Thyroid gland (tissue), 4 donors: ENCODE measurements at regions not wholly inside any gene's neighbourhood (a gene's known extent, or its start where the extent isn't known, plus 50 kb on each side); places are given as distances from the start of the nearest gene placed in this dataset.

Source experiments
- DNase-seq, 2 donors: peaks; one replicate each; pipeline ENCODE4 v3.0.0-alpha.2; 2019
- H3K27ac ChIP-seq, 3 donors: fragments of 200-600 bp; sonication (generic); 1 replicate in 2 of 3; 2 replicates in 1 of 3; pipeline ENCODE4 v1.5.1; 2016 to 2019; ENCODE audit warnings: mild to moderate bottlenecking in 1 of 3, moderate library complexity in 1 of 3
- H3K27me3 ChIP-seq: fragments of 200-600 bp; sonication (generic); one replicate; pipeline ENCODE4 v1.5.1; 2019
- H3K36me3 ChIP-seq, 2 donors: fragments of 200-600 bp; sonication (generic); one replicate each; pipeline ENCODE4 v1.5.1; 2016 to 2019
- H3K4me1 ChIP-seq, 2 donors: fragments of 200-600 bp; sonication (generic); one replicate each; pipeline ENCODE4 v1.5.1; 2017 to 2019
- H3K4me3 ChIP-seq, 3 donors: fragments of 200-600 bp; sonication (generic); replicated peaks in 1 of 3; 1 replicate in 2 of 3; 2 replicates in 1 of 3; pipeline ENCODE4 v1.5.1; 2016; ENCODE audit warnings: mild to moderate bottlenecking in 1 of 3
- H3K9me3 ChIP-seq: fragments of 200-600 bp; sonication (generic); one replicate; pipeline ENCODE4 v1.5.1; 2017
- POLR2A ChIP-seq, 2 donors: fragments of 450-650 bp; IDR thresholded peaks; one replicate each; pipeline ENCODE4 v1.6.1; 2017; ENCODE audit warnings: antibody characterized with exemption in 2 of 2, mild to moderate bottlenecking in 2 of 2, moderate library complexity in 1 of 2
- WGBS, 2 donors: methylation state at CpG; one replicate each; pipeline ENCODE4 v1.1.5; 2017; 5-methylcytosine and 5-hydroxymethylcytosine counted together
- intact Hi-C: fragments of 100-400 bp; cut with DNase I; formaldehyde crosslinking; loops from one replicate; pipeline ENCODE4 v1.15.1; 2023
- TF ChIP-seq, protein P1 (sequence below), 6 experiments: fragments of 200-600 bp in 3 of 6; fragments of 450-650 bp in 3 of 6; sonication (generic) in 3 of 6; IDR thresholded peaks; one replicate each; pipeline ENCODE4 v1.5.1; 2016 to 2019; ENCODE audit warnings: antibody characterized with exemption in 6 of 6, mild to moderate bottlenecking in 2 of 6, inconsistent platforms in 1 of 6, moderate library complexity in 1 of 6

DNA sequence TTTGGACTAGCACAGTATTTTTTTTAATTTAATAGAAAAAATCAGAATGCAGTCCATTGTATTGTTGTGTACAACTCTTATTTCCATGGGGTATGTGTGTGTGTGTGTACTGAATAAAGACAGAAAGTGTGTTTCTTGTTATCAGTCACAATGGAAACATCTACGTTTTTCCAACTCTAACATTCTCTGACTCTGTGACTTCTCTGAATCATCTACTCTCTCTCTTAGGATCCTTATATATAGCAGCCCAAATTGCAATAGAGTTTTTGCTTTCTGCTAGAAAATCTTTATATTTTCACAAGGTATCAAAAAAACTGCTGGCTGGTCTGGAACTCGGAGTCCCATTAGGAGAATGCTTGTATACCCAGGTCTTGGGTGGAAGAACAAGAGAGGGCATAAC, 138.9 kb upstream of the ARID2 start:
- Histone ChIP-seq H3K9me3 (no peaks in the 10 kb centered on the region), H3K27ac (no peak overlapping the region), H3K4me1 (no peaks in the 10 kb centered on the region), H3K36me3 (no peaks in the 10 kb centered on the region), H3K4me3 (no peak overlapping the region), H3K27me3 (no peaks in the 10 kb centered on the region)
- no peak for TF ChIP-seq POLR2A (IDR thresholded peaks at IDR 0.05)
- TF ChIP-seq, protein P1, sequence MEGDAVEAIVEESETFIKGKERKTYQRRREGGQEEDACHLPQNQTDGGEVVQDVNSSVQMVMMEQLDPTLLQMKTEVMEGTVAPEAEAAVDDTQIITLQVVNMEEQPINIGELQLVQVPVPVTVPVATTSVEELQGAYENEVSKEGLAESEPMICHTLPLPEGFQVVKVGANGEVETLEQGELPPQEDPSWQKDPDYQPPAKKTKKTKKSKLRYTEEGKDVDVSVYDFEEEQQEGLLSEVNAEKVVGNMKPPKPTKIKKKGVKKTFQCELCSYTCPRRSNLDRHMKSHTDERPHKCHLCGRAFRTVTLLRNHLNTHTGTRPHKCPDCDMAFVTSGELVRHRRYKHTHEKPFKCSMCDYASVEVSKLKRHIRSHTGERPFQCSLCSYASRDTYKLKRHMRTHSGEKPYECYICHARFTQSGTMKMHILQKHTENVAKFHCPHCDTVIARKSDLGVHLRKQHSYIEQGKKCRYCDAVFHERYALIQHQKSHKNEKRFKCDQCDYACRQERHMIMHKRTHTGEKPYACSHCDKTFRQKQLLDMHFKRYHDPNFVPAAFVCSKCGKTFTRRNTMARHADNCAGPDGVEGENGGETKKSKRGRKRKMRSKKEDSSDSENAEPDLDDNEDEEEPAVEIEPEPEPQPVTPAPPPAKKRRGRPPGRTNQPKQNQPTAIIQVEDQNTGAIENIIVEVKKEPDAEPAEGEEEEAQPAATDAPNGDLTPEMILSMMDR (IDR thresholded peaks at IDR 0.05) = no peak
- WGBS, 2 donors = 77 to 83% methylated on average over 2 of the region's 2 CpGs
- intact Hi-C loops = no loop called here
- no peak for DNase-seq

GRCh38 chr12:45591635-45592034, 137.9 kb upstream of the ARID2 start:
- TF ChIP-seq POLR2A (IDR thresholded peaks at IDR 0.05) = no peak
- TF ChIP-seq, protein P1 (IDR thresholded peaks at IDR 0.05) = no peak
- no peak for DNase-seq
- no peak overlapping the region for H3K4me3 ChIP-seq
- no peaks in the 10 kb centered on the region for H3K27me3 ChIP-seq
- no peak overlapping the region for H3K27ac ChIP-seq
- H3K4me1 ChIP-seq = no peaks in the 10 kb centered on the region
- H3K36me3 ChIP-seq = no peaks in the 10 kb centered on the region
- no peaks in the 10 kb centered on the region for H3K9me3 ChIP-seq
- WGBS, 2 donors = 79 to 91% methylated on average over 5 of the region's 5 CpGs
- intact Hi-C loops = no loop called here

DNA sequence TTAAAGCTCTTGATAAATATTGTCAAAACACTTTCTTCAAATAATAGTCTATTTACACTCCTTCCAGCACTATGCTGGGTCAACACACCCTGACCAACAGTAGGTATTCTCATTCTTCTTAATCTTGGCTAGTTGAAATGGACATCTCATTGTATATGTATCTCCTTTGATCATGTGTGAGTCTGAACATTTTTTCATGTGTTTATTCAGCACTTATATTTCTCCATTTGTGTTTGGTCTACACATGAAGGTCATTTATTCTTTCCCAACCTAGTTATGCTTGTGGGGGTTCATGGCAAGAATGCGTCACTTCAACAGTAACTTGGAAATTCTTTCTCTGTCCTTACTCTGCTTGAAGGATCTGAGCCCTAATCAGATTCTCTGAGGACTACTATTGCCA, 133.1 kb upstream of the ARID2 start:
- H3K36me3 ChIP-seq = no peaks in the 10 kb centered on the region
- TF ChIP-seq, protein P1 (IDR thresholded peaks at IDR 0.05) = no peak
- TF ChIP-seq POLR2A (IDR thresholded peaks at IDR 0.05) = no peak
- 91 to 97% methylated on average over 1 of the region's 1 CpG for WGBS, 2 donors
- no peaks in the 10 kb centered on the region for H3K9me3 ChIP-seq
- no peaks in the 10 kb centered on the region for H3K27me3 ChIP-seq
- no peak for DNase-seq
- H3K4me3 ChIP-seq = no peak overlapping the region
- no peak overlapping the region for H3K27ac ChIP-seq
- intact Hi-C loops = no loop called here
- H3K4me1 ChIP-seq = no peaks in the 10 kb centered on the region

- no peaks in the 10 kb centered on the region for H3K27me3 ChIP-seq
- WGBS, 2 donors = 68 to 69% methylated on average over 2 of the region's 2 CpGs
- intact Hi-C loops = no loop called here
Measured at GRCh38 chr12:45598336-45598735, 131.2 kb upstream of the ARID2 start.

DNA sequence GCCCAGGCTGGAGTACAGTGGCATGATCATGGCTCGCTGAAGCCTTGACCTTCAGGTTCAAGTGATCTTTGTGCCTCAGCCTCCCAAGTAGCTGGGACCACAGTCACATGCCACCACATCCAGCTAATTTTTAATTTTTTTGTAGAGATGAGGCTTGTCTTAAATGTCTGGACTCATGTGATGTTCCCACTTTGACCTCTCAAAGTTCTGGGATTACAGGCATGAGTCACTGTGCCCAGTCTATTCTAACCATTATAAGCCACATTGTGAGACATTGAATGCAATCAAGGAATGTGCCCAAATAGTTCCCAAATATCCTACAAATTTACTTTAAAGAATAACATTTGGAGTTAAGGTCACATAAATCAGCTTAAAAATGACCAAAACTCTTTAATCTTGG, 130.7 kb upstream of the ARID2 start:
- no peaks in the 10 kb centered on the region for H3K27me3 ChIP-seq
- H3K36me3 ChIP-seq = no peaks in the 10 kb centered on the region
- H3K4me3 ChIP-seq = no peak overlapping the region
- no peaks in the 10 kb centered on the region for H3K9me3 ChIP-seq
- no peak for DNase-seq
- 81 to 83% methylated on average over 1 of the region's 1 CpG for WGBS, 2 donors
- TF ChIP-seq, protein P1 (IDR thresholded peaks at IDR 0.05) = no peak
- no peak for TF ChIP-seq POLR2A (IDR thresholded peaks at IDR 0.05)
- no peaks in the 10 kb centered on the region for H3K4me1 ChIP-seq
- intact Hi-C loops = no loop called here
- H3K27ac ChIP-seq = no peak overlapping the region

More at GRCh38 chr12:45598336-45598735, 131.2 kb upstream of the ARID2 start:
- H3K9me3 ChIP-seq = no peaks in the 10 kb centered on the region
- H3K4me1 ChIP-seq = no peaks in the 10 kb centered on the region
- TF ChIP-seq, protein P1 (IDR thresholded peaks at IDR 0.05) = no peak
- no peak for DNase-seq
- H3K27ac ChIP-seq = no peak overlapping the region
- no peak overlapping the region for H3K4me3 ChIP-seq
- H3K36me3 ChIP-seq = no peaks in the 10 kb centered on the region
